Spinal cord (tissue), 9 donors: ENCODE measurements at regions not wholly inside any gene's neighbourhood (a gene's known extent, or its start where the extent isn't known, plus 50 kb on each side); places are given as distances from the start of the nearest gene placed in this dataset.
"Not testable (repeated sequence)": the region's sequence is repeated elsewhere in the genome, so short reads cannot be mapped to it uniquely, and the experiment has no call there.

ENCODE experiments used
- DNase-seq, 6 donors: peaks; one replicate each; pipeline versions ENCODE4 v3.0.0 to v3.0.0-alpha.2; 2013 to 2015; ENCODE audit warnings: low spot score in 6 of 6, low read depth in 4 of 6
- H3K27ac ChIP-seq: one replicate; pipeline ENCODE4 v1.5.1; 2013; ENCODE audit warnings: low read depth, low read length, control low read depth
- H3K27me3 ChIP-seq: one replicate; pipeline ENCODE4 v1.6.1; 2013; ENCODE audit warnings: low read length; ENCODE audit not compliant: control insufficient read depth, insufficient read depth
- H3K36me3 ChIP-seq: one replicate; pipeline ENCODE4 v1.6.1; 2013; ENCODE audit warnings: low read length; ENCODE audit not compliant: control insufficient read depth, insufficient read depth
- H3K4me1 ChIP-seq: one replicate; pipeline ENCODE4 v1.6.1; 2013; ENCODE audit warnings: low read length; ENCODE audit not compliant: control insufficient read depth, insufficient read depth
- H3K4me3 ChIP-seq: one replicate; pipeline ENCODE4 v1.5.1; 2013; ENCODE audit warnings: low read depth, low read length, control low read depth
- H3K9me3 ChIP-seq: one replicate; pipeline ENCODE4 v1.6.1; 2013; ENCODE audit warnings: low read length; ENCODE audit not compliant: control insufficient read depth, insufficient read depth
- WGBS: methylation state at CpG from one replicate; pipeline ENCODE4 v1.1.5; 2013; ENCODE audit warnings: missing lambda C conversion rate; ENCODE audit not compliant: insufficient coverage; 5-methylcytosine and 5-hydroxymethylcytosine counted together
- donor health status: healthy.

DNA sequence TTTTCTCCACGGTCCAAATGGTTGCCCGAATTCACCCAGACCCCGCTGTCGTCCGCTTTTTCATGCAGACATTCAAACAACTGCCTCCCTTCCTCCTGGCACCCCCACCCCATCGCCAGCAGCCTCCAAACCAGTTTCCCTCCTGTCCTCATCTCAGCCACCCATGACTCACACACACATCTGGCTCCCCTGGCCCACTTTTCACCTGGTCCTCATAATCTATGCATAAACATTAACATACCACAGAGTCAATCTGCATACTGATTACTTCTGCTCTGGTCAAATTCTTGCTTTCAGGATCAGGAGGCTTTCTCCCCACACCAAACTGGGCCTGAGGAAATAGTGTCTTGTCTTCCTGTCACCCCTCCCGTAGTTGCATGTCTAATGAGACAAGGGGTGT, 142.0 kb downstream of the OR4F15 start:
- H3K4me1 ChIP-seq, H3K9me3 ChIP-seq, H3K36me3 ChIP-seq, DNase-seq, H3K27ac ChIP-seq, H3K27me3 ChIP-seq, H3K4me3 ChIP-seq: not testable (repeated sequence)
- no CpG with 5 or more reads among the region's 7 CpGs for WGBS

DNA sequence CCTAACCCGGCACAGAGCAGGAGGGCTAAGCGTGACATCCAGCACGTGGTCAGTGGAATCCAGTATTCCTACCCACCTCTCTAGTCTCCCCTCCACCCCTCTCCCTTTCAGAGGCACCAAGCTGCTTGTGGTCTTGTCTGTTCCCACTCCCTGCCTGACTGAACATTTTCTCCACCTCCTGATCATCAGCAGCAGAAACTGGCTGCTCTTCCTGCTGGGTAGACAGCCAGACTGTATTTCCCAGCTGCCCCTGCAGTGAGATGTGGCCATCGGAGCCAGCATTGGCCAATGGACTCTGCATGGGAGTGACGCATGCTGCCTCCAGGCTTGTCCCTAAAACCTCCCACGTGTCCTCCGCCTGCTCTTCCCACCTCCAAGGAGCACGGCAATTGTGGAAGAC, 143.8 kb downstream of the OR4F15 start:
- no CpG with 5 or more reads among the region's 8 CpGs for WGBS
- H3K4me3 ChIP-seq, H3K9me3 ChIP-seq: not testable (repeated sequence)

DNA sequence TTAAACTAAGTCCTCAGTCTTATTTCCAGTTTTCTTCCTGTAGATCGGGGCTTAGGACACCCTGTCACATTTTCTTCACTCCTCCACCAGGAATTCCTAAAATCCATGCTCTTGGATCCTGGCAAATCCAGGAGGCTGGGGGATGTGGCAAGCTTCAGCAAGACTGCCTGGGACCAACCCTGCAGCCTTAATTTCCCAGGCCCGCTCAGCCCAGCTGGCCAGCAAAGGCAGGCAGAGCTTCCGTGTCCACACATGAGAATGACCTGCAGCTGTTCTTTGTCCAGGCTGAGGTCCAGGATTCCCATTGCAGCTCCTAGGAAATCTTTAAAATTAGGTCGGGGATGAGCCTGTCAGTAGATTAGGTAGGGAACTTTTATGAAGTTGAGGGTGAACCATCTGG, 146.7 kb downstream of the OR4F15 start:
- H3K4me3 ChIP-seq, DNase-seq, H3K27me3 ChIP-seq, H3K27ac ChIP-seq, H3K9me3 ChIP-seq, H3K4me1 ChIP-seq, H3K36me3 ChIP-seq: not testable (repeated sequence)
- no CpG with 5 or more reads among the region's 4 CpGs for WGBS

More for the DNA sequence above, 143.8 kb downstream of the OR4F15 start:
- H3K27me3 ChIP-seq, H3K27ac ChIP-seq, H3K36me3 ChIP-seq, H3K4me1 ChIP-seq: not testable (repeated sequence)
- peak in 1 of 6 donors; percentile 47 for DNase-seq

- H3K36me3 ChIP-seq, H3K4me1 ChIP-seq, H3K27me3 ChIP-seq, H3K27ac ChIP-seq, H3K9me3 ChIP-seq, H3K4me3 ChIP-seq: not testable (repeated sequence)
- 0% methylated on average over 7 of the region's 48 CpGs for WGBS
- DNase-seq, result peak in 1 of 6 donors; percentile 75
Observed at GRCh38 chr15:101961263-101961662, 149.3 kb downstream of the OR4F15 start.

DNA sequence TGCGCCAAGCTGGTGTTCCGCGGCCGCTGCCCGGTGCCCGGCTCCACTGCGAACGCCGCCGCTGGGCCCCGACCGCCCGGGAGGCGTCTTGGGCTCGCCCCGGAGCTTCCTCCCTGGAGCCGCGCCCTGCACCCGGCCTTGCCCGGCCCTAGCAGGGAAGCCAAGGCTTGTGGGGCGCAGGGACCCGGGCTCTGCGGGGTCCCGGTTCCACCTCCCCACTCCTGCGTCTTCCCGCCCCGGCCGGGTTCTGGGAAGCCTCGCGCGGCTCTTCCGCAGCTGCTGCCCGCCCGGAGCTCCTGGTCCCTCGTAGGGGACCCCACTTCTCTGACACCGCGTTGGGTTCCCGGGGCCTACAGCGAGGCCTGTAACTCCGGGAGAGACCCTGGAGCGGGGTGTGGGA, 149.8 kb downstream of the OR4F15 start:
- not testable (repeated sequence) for DNase-seq, H3K27me3 ChIP-seq, H3K27ac ChIP-seq, H3K9me3 ChIP-seq, H3K36me3 ChIP-seq, H3K4me3 ChIP-seq, H3K4me1 ChIP-seq
- no CpG with 5 or more reads among the region's 41 CpGs for WGBS

- not testable (repeated sequence) for H3K27me3 ChIP-seq
Observed at GRCh38 chr15:101963687-101964086, 151.7 kb downstream of the OR4F15 start.

DNA sequence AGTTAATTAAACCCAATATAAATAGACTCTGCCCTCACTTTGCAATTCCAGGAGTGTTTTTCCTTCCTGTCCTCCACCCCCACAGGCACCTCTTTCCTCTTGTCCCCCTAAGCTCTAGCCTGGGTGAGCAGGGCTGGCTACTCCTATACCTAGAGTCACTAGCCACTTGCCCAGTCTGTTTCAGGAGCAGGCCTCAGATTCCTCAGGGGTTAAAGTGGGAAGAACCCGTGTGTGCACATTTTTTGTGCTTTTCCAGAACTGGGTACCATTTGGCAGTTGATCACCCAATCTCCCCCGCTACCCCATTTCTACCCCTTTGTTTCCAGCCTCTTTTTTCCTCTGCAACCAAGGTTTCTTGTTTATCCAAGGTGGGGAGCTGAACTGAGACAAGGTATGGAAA, 153.4 kb downstream of the OR4F15 start:
- H3K4me3 ChIP-seq, result not testable (repeated sequence)
- WGBS, result 53% methylated on average over 1 of the region's 2 CpGs
- peak in 1 of 6 donors; percentile 6 for DNase-seq

More at GRCh38 chr15:101963687-101964086, 151.7 kb downstream of the OR4F15 start:
- not testable (repeated sequence) for H3K27ac ChIP-seq, DNase-seq, H3K4me1 ChIP-seq, H3K36me3 ChIP-seq, H3K4me3 ChIP-seq, H3K9me3 ChIP-seq
- 96% methylated on average over 2 of the region's 8 CpGs for WGBS

GRCh38 chr15:101965860-101966259, 153.9 kb downstream of the OR4F15 start:
- peak in 1 of 6 donors; percentile 2 for DNase-seq
- H3K9me3 ChIP-seq, H3K36me3 ChIP-seq, H3K27me3 ChIP-seq, H3K4me1 ChIP-seq, H3K27ac ChIP-seq, H3K4me3 ChIP-seq: not testable (repeated sequence)
- 75% methylated on average over 4 of the region's 8 CpGs for WGBS

More for the DNA sequence above, 153.4 kb downstream of the OR4F15 start:
- not testable (repeated sequence) for H3K27ac ChIP-seq, H3K36me3 ChIP-seq, H3K27me3 ChIP-seq, H3K4me1 ChIP-seq, H3K9me3 ChIP-seq

DNA sequence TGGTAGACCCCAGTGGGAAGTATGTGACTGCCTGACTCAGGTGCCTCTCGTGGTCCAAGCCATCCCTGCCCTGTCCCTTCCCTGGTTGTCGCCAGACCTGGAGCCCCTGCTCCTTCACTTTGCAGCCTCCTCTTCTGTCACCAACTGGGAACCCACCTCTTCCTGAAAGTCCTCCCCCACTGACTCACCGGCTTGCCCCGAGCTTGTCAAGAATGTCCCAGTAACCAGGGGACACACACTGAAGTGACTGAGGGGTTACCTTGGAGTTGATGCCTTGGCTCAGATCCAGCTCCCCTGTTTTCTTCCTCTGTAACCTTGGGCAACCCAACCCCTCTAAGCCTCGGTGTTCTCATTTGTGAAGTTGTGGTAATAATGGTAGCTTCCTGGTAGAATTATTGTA, 155.4 kb downstream of the OR4F15 start:
- H3K4me3 ChIP-seq, H3K9me3 ChIP-seq, H3K36me3 ChIP-seq: not testable (repeated sequence)

DNA sequence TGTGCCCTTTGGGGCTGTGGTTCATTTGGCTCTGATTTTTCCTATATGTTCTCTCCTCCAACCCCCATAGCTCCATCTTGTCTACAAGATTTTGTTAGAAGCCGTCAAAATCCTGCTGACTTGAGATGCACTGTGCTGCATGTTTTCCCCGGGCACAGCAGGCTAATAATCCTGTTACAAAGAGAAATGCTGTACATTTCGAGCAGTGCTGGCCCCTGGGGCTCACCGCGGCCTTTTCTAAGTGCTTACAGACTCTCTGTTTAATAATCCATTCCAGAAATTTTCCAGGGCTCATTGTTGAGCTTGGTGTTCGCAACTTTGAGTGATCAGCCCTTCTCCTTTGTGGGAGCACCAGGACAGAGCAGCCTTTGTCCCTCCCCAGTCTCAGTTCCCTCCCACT, 158.6 kb downstream of the OR4F15 start:
- H3K9me3 ChIP-seq, H3K4me3 ChIP-seq, H3K27ac ChIP-seq, H3K4me1 ChIP-seq, H3K27me3 ChIP-seq: not testable (repeated sequence)
- peak in 2 of 6 donors; percentile 8 to 86 for DNase-seq
- peaks cover 12% of the 10 kb centered on the region for H3K36me3 ChIP-seq
- no CpG with 5 or more reads among the region's 6 CpGs for WGBS

More for the DNA sequence above, 155.4 kb downstream of the OR4F15 start:
- not testable (repeated sequence) for H3K4me1 ChIP-seq, H3K27ac ChIP-seq, H3K27me3 ChIP-seq, DNase-seq
- WGBS, result no CpG with 5 or more reads among the region's 5 CpGs
